ENCODE measurements at regions not wholly inside any gene's neighbourhood (a gene's known extent, or its start where the extent isn't known, plus 50 kb on each side); places are given as distances from the start of the nearest gene placed in this dataset.

GRCh38 chr13:59409211-59409610 lies 754.5 kb downstream of the DIAPH3 start:
- DNase-seq (ENCODE audit: low spot score) (peak; percentile 48), ATAC-seq (peak; percentile 70)
- no peak overlapping the region for H3K4me3 Mint-ChIP-seq
- TF ChIP-seq CTCF (conservative IDR thresholded peaks at IDR 0.05; ENCODE audit: low read depth in 2 of 2) (no peak), EZH2 (IDR thresholded peaks at IDR 0.05; ENCODE audit: low read depth, unreplicated experiment) (no peak), POLR2AphosphoS5 (IDR thresholded peaks at IDR 0.05; ENCODE audit: low read depth) (no peak), ZNF114 (CRISPR knock-in tag; IDR thresholded peaks at IDR 0.05) (no peak), EZH2phosphoT487 (IDR thresholded peaks at IDR 0.05; ENCODE audit: unreplicated experiment) (no peak), NANOG (IDR thresholded peaks at IDR 0.05; ENCODE audit: borderline replicate concordance) (no peak), CREB1 (CRISPR knock-in tag; IDR thresholded peaks at IDR 0.05; ENCODE audit: low read depth) (no peak), ETS1 (IDR thresholded peaks at IDR 0.05) (no peak), STAT1 (IDR thresholded peaks at IDR 0.05; ENCODE audit: unreplicated experiment) (no peak), ZNF331 (CRISPR knock-in tag; IDR thresholded peaks at IDR 0.05; ENCODE audit: low read depth) (no peak), JUNB (IDR thresholded peaks at IDR 0.05; ENCODE audit: unreplicated experiment) (no peak), ZNF462 (CRISPR knock-in tag; IDR thresholded peaks at IDR 0.05) (no peak), REST (IDR thresholded peaks at IDR 0.05; ENCODE audit: unreplicated experiment) (no peak)
- Histone ChIP-seq H3K36me3 (ENCODE audit: insufficient read depth) (peaks cover 4% of the 10 kb centered on the region; the same call in 1 of the 2 replicates), H3K9me2 (ENCODE audit: insufficient read depth) (0 out of 2 replicates have a peak, but pooled peaks cover 4% of the 10 kb centered on the region), H3K79me2 (replicated peaks; ENCODE audit: insufficient read depth) (no peaks in the 10 kb centered on the region), H3K27me3 (ENCODE audit: insufficient read depth) (no peaks in the 10 kb centered on the region), H2AFZ (no peak overlapping the region; the same call in 1 of the 2 replicates), H3K4me1 (ENCODE audit: insufficient read depth) (peaks cover 28% of the 10 kb centered on the region), H4K20me1 (replicated peaks; ENCODE audit: insufficient read depth) (no peaks in the 10 kb centered on the region), H3K27ac (ENCODE audit: low read depth) (peak overlapping the region; percentile 27; the same call in 1 of the 2 replicates), H3F3A (replicated peaks; ENCODE audit: low read depth) (no peaks in the 10 kb centered on the region), H3K4me3 (peak overlapping the region; percentile 17; the same call in 1 of the 2 replicates), H3K4me2 (peak overlapping the region; percentile 59)
- H3K4me1 Mint-ChIP-seq, result peaks cover 44% of the 10 kb centered on the region
- H3K27me3 Mint-ChIP-seq (ENCODE audit: insufficient read depth, low read depth, poor library complexity), result peaks cover 12% of the 10 kb centered on the region
- peak overlapping the region; percentile 93 for H3K27ac Mint-ChIP-seq
- H3K36me3 Mint-ChIP-seq (ENCODE audit: low read depth), result peaks cover 44% of the 10 kb centered on the region
- peaks cover 37% of the 10 kb centered on the region for H3K9me3 Mint-ChIP-seq

Data from GM23338 (cell line).